Activated naive CD4-positive, alpha-beta T cell treated with anti-CD3 and anti-CD28 coated beads, Interleukin-2, amount 50 U/mL, for 72 hours (primary cell): ENCODE measurements at regions not wholly inside any gene's neighbourhood (a gene's known extent, or its start where the extent isn't known, plus 50 kb on each side); places are given as distances from the start of the nearest gene placed in this dataset.
"Not testable (repeated sequence)": the region's sequence is repeated elsewhere in the genome, so short reads cannot be mapped to it uniquely, and the experiment has no call there.

Experiments used
- ATAC-seq, 2 donors: fragments of 150-1000 bp; cut with Tn5 transposase; 2 replicates each; pipeline ENCODE4 v1.10.0; 2021; ENCODE audit warnings: mild to moderate bottlenecking in 2 of 2, moderate library complexity in 2 of 2
- DNase-seq, 2 donors: peaks; one replicate each; pipeline ENCODE4 v3.0.0; 2021 to 2022; ENCODE audit warnings: low spot score in 2 of 2
- H3K27ac Mint-ChIP-seq, 2 donors: one replicate each; pipeline ENCODE4 v1.8.0; 2022; ENCODE audit warnings: mild to moderate bottlenecking in 2 of 2, mixed read lengths in 2 of 2
- H3K36me3 Mint-ChIP-seq, 2 donors: one replicate each; pipeline ENCODE4 v1.8.0; 2022; ENCODE audit warnings: mixed read lengths in 2 of 2
- H3K9me3 Mint-ChIP-seq, 2 donors: one replicate each; pipeline ENCODE4 v1.8.0; 2022; ENCODE audit warnings: mixed read lengths in 2 of 2

GRCh38 chr7:82655965-82656364, 212.4 kb upstream of the CACNA2D1 start:
- DNase-seq (no peak), ATAC-seq (no peak)
- H3K36me3 Mint-ChIP-seq = peaks cover 0 to 14% of the 10 kb centered on the region in 2 donors
- H3K27ac Mint-ChIP-seq = no peak overlapping the region
- H3K9me3 Mint-ChIP-seq = peaks cover 19 to 20% of the 10 kb centered on the region in 2 donors

- Mint-ChIP-seq H3K9me3 (peaks cover 14 to 15% of the 10 kb centered on the region in 2 donors), H3K36me3 (peaks cover 0 to 14% of the 10 kb centered on the region in 2 donors)
- ATAC-seq, DNase-seq, H3K27ac Mint-ChIP-seq: not testable (repeated sequence)
Measured at GRCh38 chr7:82650095-82650494, 206.5 kb upstream of the CACNA2D1 start.

GRCh38 chr7:82633592-82633991, 190.0 kb upstream of the CACNA2D1 start:
- ATAC-seq (no peak), DNase-seq (no peak)
- no peak overlapping the region for H3K27ac Mint-ChIP-seq
- peaks cover 0 to 7% of the 10 kb centered on the region in 2 donors for H3K36me3 Mint-ChIP-seq
- H3K9me3 Mint-ChIP-seq = peaks cover 0 to 11% of the 10 kb centered on the region in 2 donors

GRCh38 chr7:82631998-82632397, 188.4 kb upstream of the CACNA2D1 start:
- DNase-seq = no peak
- Mint-ChIP-seq H3K27ac (no peak overlapping the region), H3K9me3 (peaks cover 0 to 11% of the 10 kb centered on the region in 2 donors), H3K36me3 (peaks cover 0 to 7% of the 10 kb centered on the region in 2 donors)
- no peak for ATAC-seq

- peaks cover 0 to 5% of the 10 kb centered on the region in 2 donors for H3K36me3 Mint-ChIP-seq
- ATAC-seq = no peak
Measured at GRCh38 chr7:82629583-82629982, 186.0 kb upstream of the CACNA2D1 start.

GRCh38 chr7:82625377-82625776, 181.8 kb upstream of the CACNA2D1 start:
- Mint-ChIP-seq H3K36me3 (no peaks in the 10 kb centered on the region), H3K9me3 (peaks cover 5% of the 10 kb centered on the region in 2 donors), H3K27ac (no peak overlapping the region)
- no peak for ATAC-seq
- no peak for DNase-seq

More at GRCh38 chr7:82629583-82629982, 186.0 kb upstream of the CACNA2D1 start:
- no peak for DNase-seq
- H3K27ac Mint-ChIP-seq = no peak overlapping the region
- H3K9me3 Mint-ChIP-seq = peaks cover 0 to 3% of the 10 kb centered on the region in 2 donors

GRCh38 chr7:82624965-82625364, 181.4 kb upstream of the CACNA2D1 start:
- H3K9me3 Mint-ChIP-seq = peaks cover 5 to 7% of the 10 kb centered on the region in 2 donors
- no peak for ATAC-seq
- DNase-seq = no peak
- no peaks in the 10 kb centered on the region for H3K36me3 Mint-ChIP-seq
- no peak overlapping the region for H3K27ac Mint-ChIP-seq

- peak in 1 of 2 donors; percentile 40 for ATAC-seq
- no peak overlapping the region for H3K27ac Mint-ChIP-seq
- H3K9me3 Mint-ChIP-seq = peaks cover 5 to 8% of the 10 kb centered on the region in 2 donors
- DNase-seq = no peak
- no peaks in the 10 kb centered on the region for H3K36me3 Mint-ChIP-seq
Measured at GRCh38 chr7:82624337-82624736, 180.8 kb upstream of the CACNA2D1 start.

- Mint-ChIP-seq H3K36me3 (no peaks in the 10 kb centered on the region), H3K27ac (no peak overlapping the region), H3K9me3 (peaks cover 5 to 8% of the 10 kb centered on the region in 2 donors)
- ATAC-seq (no peak), DNase-seq (no peak)
Measured at GRCh38 chr7:82623812-82624211, 180.2 kb upstream of the CACNA2D1 start.

GRCh38 chr7:82617156-82617555, 173.6 kb upstream of the CACNA2D1 start:
- no peak overlapping the region for H3K27ac Mint-ChIP-seq
- H3K36me3 Mint-ChIP-seq = no peaks in the 10 kb centered on the region
- peaks cover 5 to 8% of the 10 kb centered on the region in 2 donors for H3K9me3 Mint-ChIP-seq
- no peak for DNase-seq
- no peak for ATAC-seq

GRCh38 chr7:82616059-82616728, 172.6 kb upstream of the CACNA2D1 start:
- ATAC-seq = no peak
- Mint-ChIP-seq H3K27ac (no peak overlapping the region), H3K36me3 (no peaks in the 10 kb centered on the region)

GRCh38 chr7:82615527-82615926, 171.9 kb upstream of the CACNA2D1 start:
- Mint-ChIP-seq H3K9me3 (peaks cover 0 to 3% of the 10 kb centered on the region in 2 donors), H3K27ac (no peak overlapping the region), H3K36me3 (no peaks in the 10 kb centered on the region)
- ATAC-seq (no peak), DNase-seq (no peak)

More at GRCh38 chr7:82616059-82616728, 172.6 kb upstream of the CACNA2D1 start:
- DNase-seq = no peak
- peaks cover 3 to 6% of the 10 kb centered on the region in 2 donors for H3K9me3 Mint-ChIP-seq

GRCh38 chr7:82609746-82610145, 166.2 kb upstream of the CACNA2D1 start:
- no peaks in the 10 kb centered on the region for H3K9me3 Mint-ChIP-seq
- peaks cover 0 to 4% of the 10 kb centered on the region in 2 donors for H3K36me3 Mint-ChIP-seq
- H3K27ac Mint-ChIP-seq = no peak overlapping the region
- DNase-seq = no peak
- no peak for ATAC-seq

GRCh38 chr7:82605247-82605864, 161.8 kb upstream of the CACNA2D1 start:
- ATAC-seq = no peak
- DNase-seq = no peak
- H3K36me3 Mint-ChIP-seq = peaks cover 0 to 4% of the 10 kb centered on the region in 2 donors
- H3K9me3 Mint-ChIP-seq = no peaks in the 10 kb centered on the region
- no peak overlapping the region for H3K27ac Mint-ChIP-seq

GRCh38 chr7:82602066-82602465, 158.5 kb upstream of the CACNA2D1 start:
- ATAC-seq = no peak
- no peaks in the 10 kb centered on the region for H3K36me3 Mint-ChIP-seq
- no peak overlapping the region for H3K27ac Mint-ChIP-seq
- DNase-seq = no peak
- H3K9me3 Mint-ChIP-seq = no peaks in the 10 kb centered on the region

- ATAC-seq (no peak), DNase-seq (no peak)
- Mint-ChIP-seq H3K27ac (no peak overlapping the region), H3K36me3 (no peaks in the 10 kb centered on the region), H3K9me3 (no peaks in the 10 kb centered on the region)
Measured at GRCh38 chr7:82600531-82600930, 157.0 kb upstream of the CACNA2D1 start.

GRCh38 chr7:82599895-82600294, 156.3 kb upstream of the CACNA2D1 start:
- no peak for ATAC-seq
- no peak for DNase-seq
- Mint-ChIP-seq H3K9me3 (no peaks in the 10 kb centered on the region), H3K27ac (no peak overlapping the region), H3K36me3 (no peaks in the 10 kb centered on the region)

- Mint-ChIP-seq H3K9me3 (no peaks in the 10 kb centered on the region), H3K27ac (no peak overlapping the region), H3K36me3 (no peaks in the 10 kb centered on the region)
- ATAC-seq (no peak), DNase-seq (no peak)
Measured at GRCh38 chr7:82598958-82599357, 155.4 kb upstream of the CACNA2D1 start.
